M059J (cell line): ENCODE measurements at regions not wholly inside any gene's neighbourhood (a gene's known extent, or its start where the extent isn't known, plus 50 kb on each side); places are given as distances from the start of the nearest gene placed in this dataset.

ENCODE experiments used
- DNase-seq: peaks from one replicate; pipeline ENCODE4 v3.0.0-alpha.2; 2012; ENCODE audit warnings: low read depth

DNA sequence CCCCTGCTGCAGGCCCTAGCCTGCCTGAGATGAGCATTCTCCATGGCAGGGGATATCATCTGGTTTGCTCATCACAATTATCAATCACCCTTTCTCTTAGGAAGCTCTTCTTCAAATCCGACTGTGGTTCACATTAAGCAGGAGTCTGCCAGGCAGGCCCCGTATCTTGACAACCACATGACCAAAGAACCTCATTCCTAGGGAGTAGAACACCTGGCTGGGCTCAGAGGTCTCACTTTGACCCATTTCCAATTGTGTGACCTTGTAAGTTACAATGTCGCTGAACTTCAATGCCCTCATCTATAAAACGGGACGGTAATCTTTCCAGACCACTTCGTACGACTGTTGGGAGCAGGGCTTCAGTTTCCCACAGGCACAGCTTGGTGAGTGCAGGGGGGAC, 156.4 kb upstream of the PCBD1 start:
- DNase-seq, result no peak

- DNase-seq, result no peak
These were observed 156.9 kb upstream of the PCBD1 start for GRCh38 chr10:71045204-71045809.

DNA sequence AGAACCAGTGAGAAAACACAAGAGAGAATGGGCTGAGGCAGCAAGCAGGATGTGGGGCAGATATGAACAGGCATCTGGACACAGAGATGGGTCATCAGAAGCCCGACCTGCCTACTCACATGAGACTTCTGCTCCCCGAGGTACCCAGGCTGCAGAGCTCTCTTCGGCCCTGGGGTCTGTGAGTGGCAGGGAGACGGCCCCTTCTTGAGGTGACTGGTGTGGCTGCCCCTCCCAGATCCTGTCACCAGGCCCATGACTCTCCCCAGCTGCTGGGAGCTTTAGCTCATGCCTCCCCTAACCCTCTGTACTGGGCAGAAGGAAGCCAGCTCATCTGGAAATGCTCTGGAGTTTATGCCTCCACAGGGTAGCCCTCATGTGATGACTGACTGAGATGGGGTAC, 157.6 kb upstream of the PCBD1 start:
- DNase-seq, result no peak

DNA sequence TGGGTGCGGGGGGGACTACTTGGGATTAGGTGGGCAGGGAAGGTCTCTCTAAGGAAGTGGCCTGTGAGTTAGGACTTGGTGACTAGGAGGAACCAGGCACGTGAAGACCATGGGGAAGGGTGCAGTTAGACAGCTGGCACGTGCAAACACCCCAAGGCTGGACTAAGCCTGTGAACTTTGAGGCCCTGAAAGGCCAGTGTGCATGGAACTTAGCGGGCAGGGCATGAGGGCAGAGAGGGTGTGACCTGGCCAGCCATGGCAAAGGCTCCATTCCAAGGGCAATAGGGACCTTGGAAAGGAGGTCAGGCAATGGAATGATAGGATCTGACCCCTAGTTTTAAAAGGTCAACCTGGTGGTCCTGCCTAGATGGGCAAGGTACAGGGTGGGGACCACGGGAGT, 158.4 kb upstream of the PCBD1 start:
- no peak for DNase-seq

- DNase-seq, result no peak
These were observed 160.7 kb upstream of the PCBD1 start for GRCh38 chr10:71048971-71049615.

DNA sequence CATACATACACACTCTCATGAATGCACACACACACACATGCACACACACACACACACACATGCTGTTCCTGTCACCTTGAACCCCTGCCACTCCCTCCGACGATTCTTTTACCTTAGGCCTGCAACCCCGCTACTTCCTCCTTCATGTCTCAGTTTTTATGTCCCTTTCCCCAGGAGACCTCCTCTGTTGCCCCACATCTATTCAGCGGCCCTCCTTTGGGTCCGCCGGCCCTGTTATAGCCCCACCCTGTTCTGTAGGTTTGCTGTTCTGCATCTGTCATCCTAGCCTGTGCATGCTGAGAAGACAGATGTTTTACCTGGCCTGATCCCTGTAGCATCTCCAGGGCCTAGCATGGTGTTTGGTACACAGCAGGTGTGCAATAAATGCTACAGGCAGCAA, 161.6 kb upstream of the PCBD1 start:
- DNase-seq, result no peak

- DNase-seq, result no peak
These were observed 160.2 kb upstream of the UNC5B start for GRCh38 chr10:71052076-71052660.

DNA sequence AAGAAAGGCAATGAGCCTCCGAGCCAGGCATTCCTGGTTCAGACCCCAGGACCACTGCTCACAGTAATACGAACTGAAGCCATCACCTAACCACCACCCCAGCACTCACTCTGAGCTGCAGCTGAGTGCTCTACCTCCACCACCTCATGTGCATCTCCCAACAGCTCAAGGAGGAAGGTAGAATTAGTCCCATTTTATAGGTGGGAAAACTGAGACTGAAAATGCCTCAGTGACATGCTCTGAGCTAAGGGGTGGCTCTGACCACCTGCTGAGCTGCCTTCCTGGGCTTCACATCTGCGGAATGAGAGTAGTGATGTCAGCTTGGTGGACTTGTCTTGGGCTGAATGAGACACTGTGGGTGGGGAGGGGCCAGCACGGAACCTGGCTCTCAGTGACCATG, 159.7 kb upstream of the UNC5B start:
- no peak for DNase-seq

DNA sequence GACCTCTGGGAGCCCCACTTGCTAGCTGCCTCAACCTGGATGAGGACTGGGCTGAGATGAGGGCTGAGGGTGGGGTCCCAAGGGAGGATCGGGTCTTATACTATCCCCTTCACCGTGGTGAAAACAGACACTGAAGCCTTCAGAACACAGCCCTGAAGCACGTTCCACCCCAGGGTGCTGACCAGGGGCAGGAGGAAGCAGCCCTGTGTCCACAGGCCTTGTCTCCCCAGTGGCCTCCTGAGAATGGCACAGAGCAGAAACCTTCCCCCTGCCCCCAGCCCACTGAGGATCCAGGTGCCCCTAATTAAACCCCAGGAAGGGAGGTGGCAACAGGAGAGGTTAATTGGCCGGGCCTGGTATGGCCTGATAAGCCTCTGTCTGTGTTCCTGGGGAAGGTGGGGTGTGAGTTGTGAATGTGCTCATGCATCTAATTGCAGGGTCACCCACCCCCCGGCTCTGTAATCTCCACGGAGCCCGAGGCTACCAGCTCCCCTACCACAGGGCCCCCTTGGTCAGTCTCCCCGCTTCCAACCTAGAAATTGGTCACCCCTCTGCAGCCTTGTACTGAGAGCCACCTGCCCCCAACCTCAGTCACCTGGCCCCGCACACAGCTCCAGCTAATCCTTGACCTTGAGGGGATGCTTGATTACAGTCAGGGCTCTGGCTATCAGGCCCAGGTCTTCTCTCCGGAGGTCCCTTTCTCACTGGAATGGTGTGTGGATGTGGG, 159.0 kb upstream of the UNC5B start:
- no peak for DNase-seq

- DNase-seq, result no peak
These were observed 154.1 kb upstream of the UNC5B start for GRCh38 chr10:71058308-71058707.

GRCh38 chr10:71059054-71059818, 153.1 kb upstream of the UNC5B start:
- no peak for DNase-seq

DNA sequence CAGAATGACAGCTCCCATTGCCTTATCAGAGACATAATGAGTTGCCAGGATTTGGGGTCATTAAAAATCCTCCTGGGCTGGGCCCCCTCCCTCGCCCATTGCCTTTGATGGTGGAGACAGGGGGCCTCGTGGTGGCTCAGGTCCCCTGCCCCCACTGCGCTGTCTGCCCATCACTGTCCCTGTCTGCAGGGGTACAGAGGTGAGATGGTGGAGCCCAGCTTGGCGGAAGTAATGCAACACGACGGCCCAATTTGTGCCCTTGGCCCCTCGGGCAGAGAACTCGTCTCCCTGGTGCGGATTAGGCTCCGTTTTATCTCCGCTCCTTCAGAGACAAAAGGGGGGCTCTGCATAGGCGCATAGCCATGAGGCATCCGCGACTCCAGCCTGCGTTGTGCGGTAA, 152.4 kb upstream of the UNC5B start:
- no peak for DNase-seq

GRCh38 chr10:71060476-71061426, 151.6 kb upstream of the UNC5B start:
- DNase-seq, result no peak

- DNase-seq, result no peak
These were observed 150.9 kb upstream of the UNC5B start for GRCh38 chr10:71061472-71061871.

- no peak for DNase-seq
These were observed 150.2 kb upstream of the UNC5B start for GRCh38 chr10:71062156-71062555.

- DNase-seq, result no peak
These were observed 149.0 kb upstream of the UNC5B start for GRCh38 chr10:71063401-71063800.

GRCh38 chr10:71064413-71065118, 147.8 kb upstream of the UNC5B start:
- DNase-seq, result no peak

- no peak for DNase-seq
These were observed 146.7 kb upstream of the UNC5B start for GRCh38 chr10:71065659-71066058.

DNA sequence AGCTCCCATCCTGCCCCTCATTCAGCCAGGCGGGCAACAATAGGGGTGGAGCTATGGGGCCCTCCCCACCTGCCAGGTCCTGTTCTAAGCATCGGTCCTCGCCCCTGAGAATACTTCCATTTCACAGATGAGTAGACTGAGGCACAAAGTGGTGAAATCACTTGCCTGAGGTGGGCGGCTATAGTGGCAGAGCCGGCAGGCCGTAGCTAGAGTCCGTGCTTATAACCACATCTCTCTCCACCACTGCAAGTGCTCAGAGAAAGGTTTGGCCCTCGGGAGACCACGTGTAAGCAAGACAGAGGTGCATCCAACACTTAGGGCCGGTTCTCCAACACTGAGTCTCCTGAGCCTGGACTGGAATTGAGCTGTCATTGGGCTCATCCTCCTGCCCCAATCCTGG, 145.8 kb upstream of the UNC5B start:
- DNase-seq, result no peak

GRCh38 chr10:71067098-71067740, 145.2 kb upstream of the UNC5B start:
- DNase-seq, result no peak
